ENCODE measurements at regions not wholly inside any gene's neighbourhood (a gene's known extent, or its start where the extent isn't known, plus 50 kb on each side); places are given as distances from the start of the nearest gene placed in this dataset.
A peak's percentile ranks its signal among the peaks of the same experiment; 100 is the strongest.
"Not testable (repeated sequence)": the region's sequence is repeated elsewhere in the genome, so short reads cannot be mapped to it uniquely, and the experiment has no call there.

DNA sequence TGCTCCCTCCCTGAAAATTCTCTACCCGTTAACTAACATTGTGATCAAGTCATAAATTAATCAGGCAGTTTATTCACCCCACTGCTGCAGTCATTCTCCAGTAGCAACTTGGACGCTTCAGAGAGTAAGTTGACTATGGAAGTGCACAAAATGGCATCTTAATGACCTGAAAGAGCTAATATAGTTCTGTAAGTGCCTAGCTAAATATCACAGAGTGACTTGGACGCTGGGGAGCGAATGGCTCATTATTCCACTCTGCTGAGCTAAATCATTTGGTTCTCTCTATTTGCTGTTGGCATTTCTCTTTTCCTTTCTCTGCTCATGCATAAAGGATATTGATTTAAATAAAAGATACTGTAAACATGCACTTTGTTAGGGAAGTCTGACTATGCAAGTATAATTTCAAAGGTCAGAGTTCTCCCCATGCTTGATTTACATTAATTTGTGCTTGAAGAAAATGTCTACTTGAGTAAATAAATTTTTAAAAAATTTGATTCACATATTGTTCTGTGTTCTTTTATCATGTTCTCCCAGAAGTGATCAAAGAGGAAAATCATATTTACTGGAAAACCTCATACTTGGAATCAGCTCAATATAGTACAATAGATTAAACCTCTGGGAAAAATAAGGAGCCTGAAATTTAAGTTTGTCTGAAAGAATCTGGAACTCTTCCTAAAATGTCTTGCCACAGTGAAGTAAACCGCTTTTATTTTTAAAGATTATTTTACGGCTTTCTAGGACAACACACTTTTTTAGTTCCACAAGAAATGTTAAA lies 169.5 kb upstream of the HAPLN1 start:
- ATAC-seq (no peak), DNase-seq (ENCODE audit: low spot score) (no peak)

GRCh38 chr5:83877911-83878706 lies 157.5 kb upstream of the HAPLN1 start:
- ATAC-seq (peak; percentile 39), DNase-seq (ENCODE audit: low spot score) (no peak)

- ATAC-seq (no peak), DNase-seq (ENCODE audit: low spot score) (no peak)
Measured at GRCh38 chr5:83871533-83872395, 151.1 kb upstream of the HAPLN1 start.

GRCh38 chr5:83866181-83866580 lies 145.5 kb upstream of the HAPLN1 start:
- DNase-seq (ENCODE audit: low spot score) (no peak), ATAC-seq (no peak)

GRCh38 chr5:83865579-83865978 lies 144.9 kb upstream of the HAPLN1 start:
- DNase-seq (ENCODE audit: low spot score) (no peak), ATAC-seq (no peak)

GRCh38 chr5:83864652-83865051 lies 144.0 kb upstream of the HAPLN1 start:
- DNase-seq (ENCODE audit: low spot score) (no peak), ATAC-seq (no peak)

DNA sequence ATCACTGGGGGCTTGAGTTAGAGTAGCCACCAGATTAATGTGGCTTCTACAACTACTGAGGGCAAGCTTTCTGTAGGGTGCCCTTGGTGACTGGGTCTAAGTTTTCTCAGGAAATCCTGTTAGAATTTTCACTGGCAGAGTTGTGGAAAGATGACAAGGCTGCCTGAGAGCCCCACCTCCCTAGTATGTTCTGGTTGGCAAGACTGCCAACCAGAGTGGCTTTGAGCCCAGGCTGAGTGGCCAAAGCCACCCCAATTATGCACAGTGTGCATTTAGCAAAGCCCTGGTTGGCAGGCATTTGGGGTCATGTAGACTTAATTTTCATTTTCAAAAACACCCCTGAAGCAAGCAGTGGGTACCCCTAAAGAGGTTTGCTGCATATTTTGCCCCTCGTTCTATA lies 136.7 kb upstream of the HAPLN1 start:
- ATAC-seq: peak; percentile 15

DNA sequence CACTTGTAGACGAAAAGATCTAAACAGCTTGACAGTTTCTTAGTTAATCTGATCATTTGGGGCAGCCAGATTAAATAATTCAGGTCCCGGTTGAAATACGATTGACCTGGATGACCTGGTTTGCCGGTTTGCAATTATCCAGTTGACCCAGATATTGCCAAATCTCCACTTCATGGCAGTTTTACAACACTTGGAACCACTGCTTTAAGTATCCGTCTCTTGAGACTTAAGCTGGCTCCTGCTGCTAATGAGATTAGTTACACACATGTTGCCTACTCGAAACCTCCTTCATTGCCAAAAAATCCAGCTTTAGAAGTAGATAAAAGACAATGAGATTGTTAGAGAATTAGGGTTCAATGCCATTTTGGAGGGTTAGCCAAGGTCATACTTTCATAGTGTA lies 136.2 kb upstream of the HAPLN1 start:
- ATAC-seq (no peak), DNase-seq (ENCODE audit: low spot score) (no peak)

More for the DNA sequence above, 136.7 kb upstream of the HAPLN1 start:
- DNase-seq (ENCODE audit: low spot score): no peak

- not testable (repeated sequence) for ATAC-seq; DNase-seq (ENCODE audit: low spot score)
Measured at GRCh38 chr5:83850412-83850811, 129.8 kb upstream of the HAPLN1 start.

- DNase-seq (ENCODE audit: low spot score): no peak
- ATAC-seq: no peak
Measured at GRCh38 chr5:83848941-83849340, 128.3 kb upstream of the HAPLN1 start.

DNA sequence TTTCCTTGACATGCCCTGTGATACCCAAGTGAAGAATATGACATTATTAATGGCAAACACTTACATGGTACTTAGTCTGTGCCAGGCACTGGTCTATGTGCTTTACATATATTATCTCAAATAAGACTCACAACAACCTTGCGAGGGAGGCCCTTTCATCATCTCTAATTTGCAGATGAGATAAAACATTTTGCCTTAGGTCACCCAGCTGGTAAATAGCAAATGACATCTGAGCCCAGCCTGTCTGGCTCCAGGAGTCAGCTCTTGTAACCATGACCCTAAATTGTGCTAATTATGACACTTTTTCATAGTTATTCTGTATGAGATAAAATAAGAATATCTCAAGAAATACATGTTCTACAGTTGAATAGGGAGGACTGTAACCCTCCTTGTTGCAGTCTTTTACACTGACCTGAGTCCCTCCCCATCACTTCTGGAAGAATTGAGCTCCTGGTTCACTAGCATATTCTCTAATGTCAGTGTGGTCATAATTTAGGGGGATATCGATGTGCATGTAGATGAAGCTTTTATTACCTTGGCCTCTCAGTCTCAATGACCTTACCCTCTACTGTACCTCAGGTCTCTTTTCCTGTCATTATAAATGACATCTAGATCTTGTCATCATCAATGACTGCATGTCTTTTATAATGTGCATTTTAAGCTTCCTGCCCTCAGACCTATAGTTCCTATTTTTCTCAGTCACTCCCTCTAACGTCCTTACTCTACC lies 126.1 kb upstream of the HAPLN1 start:
- ATAC-seq (no peak), DNase-seq (ENCODE audit: low spot score) (no peak)

- ATAC-seq: no peak
Measured at GRCh38 chr5:83844449-83845068, 123.9 kb upstream of the HAPLN1 start.

DNA sequence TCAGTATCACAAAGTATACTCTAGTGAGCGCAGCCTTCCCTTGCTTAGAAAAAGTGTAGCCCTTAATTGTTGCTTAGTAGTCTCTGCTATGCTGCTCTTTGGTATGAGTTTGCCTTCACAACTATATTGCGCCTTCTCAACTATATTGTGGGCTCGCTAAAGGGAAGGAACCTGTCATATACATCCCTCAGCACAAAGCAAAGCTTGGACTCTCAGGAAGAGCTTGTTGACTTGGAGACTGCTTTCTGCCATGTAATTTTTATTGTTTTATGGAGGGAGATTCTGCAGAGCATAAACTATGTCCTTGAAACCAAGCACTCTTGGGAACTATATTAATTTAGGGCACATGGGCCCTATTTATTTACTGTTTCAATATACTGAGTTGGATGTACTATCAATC lies 119.1 kb upstream of the HAPLN1 start:
- DNase-seq (ENCODE audit: low spot score) (no peak), ATAC-seq (no peak)

More at GRCh38 chr5:83844449-83845068, 123.9 kb upstream of the HAPLN1 start:
- DNase-seq (ENCODE audit: low spot score): no peak

- no peak for ATAC-seq
Measured at GRCh38 chr5:83839256-83839655, 118.6 kb upstream of the HAPLN1 start.

GRCh38 chr5:83837265-83837907 lies 116.7 kb upstream of the HAPLN1 start:
- no peak for ATAC-seq

More at GRCh38 chr5:83839256-83839655, 118.6 kb upstream of the HAPLN1 start:
- DNase-seq (ENCODE audit: low spot score): no peak

GRCh38 chr5:83834306-83834705 lies 113.7 kb upstream of the HAPLN1 start:
- no peak for ATAC-seq

More at GRCh38 chr5:83837265-83837907, 116.7 kb upstream of the HAPLN1 start:
- DNase-seq (ENCODE audit: low spot score): no peak

DNA sequence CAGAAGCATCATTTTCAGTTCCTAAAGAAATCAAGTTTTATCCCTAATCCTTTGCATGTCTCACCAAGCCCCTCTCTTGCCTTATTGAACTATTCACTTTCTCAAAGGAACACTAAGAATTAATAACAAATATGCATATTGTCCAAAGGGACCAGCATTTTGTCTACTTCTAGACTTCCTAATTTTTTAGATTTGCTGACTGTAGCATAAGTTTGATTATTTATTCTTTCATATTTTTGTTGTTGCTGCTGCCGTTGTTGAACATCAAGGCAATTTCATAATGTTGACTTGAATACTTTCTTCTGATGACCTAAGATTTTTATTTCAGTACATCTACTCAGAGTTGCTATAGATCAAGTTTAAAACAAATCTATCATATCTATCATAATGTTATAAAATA lies 111.2 kb upstream of the HAPLN1 start:
- ATAC-seq: no peak

More at GRCh38 chr5:83834306-83834705, 113.7 kb upstream of the HAPLN1 start:
- DNase-seq (ENCODE audit: low spot score): no peak

DNA sequence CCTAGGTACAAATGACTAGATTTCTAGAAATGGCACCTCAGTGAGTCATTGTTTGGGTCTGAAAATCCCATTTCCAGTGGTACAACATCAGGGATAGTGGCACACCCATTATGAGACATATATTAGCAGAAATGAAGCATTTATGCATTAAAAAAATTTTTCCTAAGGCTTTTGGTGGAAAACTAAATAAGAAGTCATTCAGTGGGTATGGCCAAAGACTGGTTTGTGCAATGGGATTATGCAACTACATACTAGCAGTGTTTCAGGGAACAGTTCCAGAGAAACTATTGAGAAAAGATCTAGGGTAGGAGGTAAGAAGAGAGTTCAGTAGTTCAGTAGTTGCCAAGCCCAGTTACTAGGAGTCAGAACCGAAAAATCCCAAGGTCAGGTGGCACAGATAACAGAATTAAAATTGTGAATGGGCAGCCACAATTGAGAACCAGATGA lies 106.5 kb upstream of the HAPLN1 start:
- DNase-seq (ENCODE audit: low spot score): no peak
- peak; percentile 75 for ATAC-seq

More for the DNA sequence above, 111.2 kb upstream of the HAPLN1 start:
- no peak for DNase-seq (ENCODE audit: low spot score)

DNA sequence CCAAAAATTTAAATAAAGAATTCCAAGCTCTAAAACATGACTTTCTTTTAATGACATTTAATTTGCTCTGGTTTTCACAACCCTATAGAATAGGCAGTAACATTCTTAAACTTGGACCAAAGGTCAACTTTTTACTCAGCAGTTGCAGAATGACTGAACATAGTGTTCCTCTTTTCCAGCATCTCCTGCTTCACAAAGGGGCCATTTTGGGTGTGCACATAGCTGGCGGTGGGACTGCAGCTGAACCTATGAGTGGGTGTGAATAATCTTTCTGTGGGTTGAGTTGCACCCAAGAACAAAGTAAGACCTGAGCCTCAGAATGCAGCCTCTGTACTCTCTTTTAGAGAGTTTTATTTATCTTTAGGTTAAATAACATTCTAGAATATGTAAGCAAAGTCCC lies 96.9 kb upstream of the HAPLN1 start:
- no peak for ATAC-seq
- DNase-seq (ENCODE audit: low spot score): no peak

Measured in left lobe of liver (tissue), 2 donors.